GM23338 (cell line): ENCODE measurements at regions not wholly inside any gene's neighbourhood (a gene's known extent, or its start where the extent isn't known, plus 50 kb on each side); places are given as distances from the start of the nearest gene placed in this dataset.

Experiments
- ATAC-seq: fragments of 200-7000 bp; cut with Tn5 transposase; 3 replicates; pipeline ENCODE4 v1.9.1; 2020
- DNase-seq: peaks from one replicate; pipeline ENCODE4 v3.0.0-alpha.2; 2015; ENCODE audit warnings: low spot score
- H2AFZ ChIP-seq: fragments of 200-600 bp; sonication (generic); 2 replicates; pipeline ENCODE4 v1.8.0; 2016; ENCODE audit warnings: antibody characterized with exemption, mild to moderate bottlenecking, moderate library complexity
- H3F3A ChIP-seq: fragments of 200-600 bp; sonication (generic); replicated peaks from 2 replicates; pipeline ENCODE4 v1.8.0; 2017; ENCODE audit warnings: antibody characterized with exemption, mixed run types, low read depth
- H3K27ac ChIP-seq: fragments of 200-600 bp; sonication (generic); 2 replicates; pipeline ENCODE4 v1.6.1; 2016; ENCODE audit warnings: low read depth
- H3K27me3 ChIP-seq: fragments of 200-600 bp; sonication (generic); 2 replicates; pipeline ENCODE4 v1.8.0; 2016; ENCODE audit warnings: mild to moderate bottlenecking, mixed run types, moderate library complexity; ENCODE audit not compliant: insufficient read depth
- H3K36me3 ChIP-seq: fragments of 200-600 bp; sonication (generic); 2 replicates; pipeline ENCODE4 v1.8.0; 2016; ENCODE audit warnings: mild to moderate bottlenecking; ENCODE audit not compliant: insufficient read depth
- H3K4me1 ChIP-seq: fragments of 200-600 bp; sonication (generic); 2 replicates; pipeline ENCODE4 v1.8.0; 2016; ENCODE audit warnings: mild to moderate bottlenecking, moderate library complexity; ENCODE audit not compliant: insufficient read depth
- H3K4me2 ChIP-seq: fragments of 200-600 bp; sonication (generic); 2 replicates; pipeline ENCODE4 v1.7.1; 2017; ENCODE audit warnings: mixed run types
- H3K4me3 ChIP-seq: fragments of 200-600 bp; sonication (generic); 2 replicates; pipeline ENCODE4 v1.6.1; 2016; ENCODE audit warnings: mixed run types
- H3K79me2 ChIP-seq: fragments of 200-600 bp; sonication (generic); replicated peaks from 2 replicates; pipeline ENCODE4 v1.8.0; 2017; ENCODE audit warnings: mild to moderate bottlenecking; ENCODE audit not compliant: insufficient read depth
- H3K9me2 ChIP-seq: fragments of 200-600 bp; sonication (generic); 2 replicates; pipeline ENCODE4 v1.8.0; 2017; ENCODE audit not compliant: insufficient read depth
- H4K20me1 ChIP-seq: fragments of 200-600 bp; sonication (generic); replicated peaks from 2 replicates; pipeline ENCODE4 v1.8.0; 2017; ENCODE audit warnings: mild to moderate bottlenecking; ENCODE audit not compliant: insufficient read depth
- H3K27ac Mint-ChIP-seq: 2 replicates; pipeline ENCODE4 v1.8.0; 2020; ENCODE audit warnings: inconsistent platforms, mild to moderate bottlenecking, moderate library complexity, mixed read lengths
- H3K27me3 Mint-ChIP-seq: 3 replicates; pipeline ENCODE4 v1.8.0; 2022; ENCODE audit warnings: low read depth, mild to moderate bottlenecking, moderate library complexity, mixed read lengths, inconsistent platforms; ENCODE audit not compliant: insufficient read depth, poor library complexity
- H3K36me3 Mint-ChIP-seq: 3 replicates; pipeline ENCODE4 v1.8.0; 2021; ENCODE audit warnings: low read depth, mild to moderate bottlenecking, inconsistent platforms, moderate library complexity, mixed read lengths
- H3K4me1 Mint-ChIP-seq: 3 replicates; pipeline ENCODE4 v1.8.0; 2020; ENCODE audit warnings: mild to moderate bottlenecking, inconsistent platforms, mixed read lengths
- H3K4me3 Mint-ChIP-seq: 3 replicates; pipeline ENCODE4 v1.8.0; 2021; ENCODE audit warnings: moderate library complexity, mild to moderate bottlenecking, inconsistent platforms, mixed read lengths
- H3K9me3 Mint-ChIP-seq: 3 replicates; pipeline ENCODE4 v1.8.0; 2020; ENCODE audit warnings: moderate library complexity, mild to moderate bottlenecking, inconsistent platforms, mixed read lengths
- CREB1 ChIP-seq: fragments of 250-450 bp; sonication (Bioruptor Pico); IDR thresholded peaks from 2 replicates; pipeline ENCODE4 v1.5.0; 2020; ENCODE audit warnings: low read depth, mild to moderate bottlenecking, moderate library complexity
- ETS1 ChIP-seq: IDR thresholded peaks from 2 replicates; pipeline ENCODE4 v1.6.1; 2016; ENCODE audit warnings: antibody characterized with exemption
- EZH2 ChIP-seq: fragments of 200-600 bp; sonication (generic); IDR thresholded peaks from one replicate; pipeline ENCODE4 v1.8.0; 2017; ENCODE audit warnings: antibody characterized with exemption, mild to moderate bottlenecking, low read depth; ENCODE audit not compliant: unreplicated experiment
- EZH2phosphoT487 ChIP-seq: fragments of 200-600 bp; sonication (generic); IDR thresholded peaks from one replicate; pipeline ENCODE4 v1.8.1; 2018; ENCODE audit warnings: antibody characterized with exemption; ENCODE audit not compliant: unreplicated experiment
- JUNB ChIP-seq: IDR thresholded peaks from one replicate; pipeline ENCODE4 v1.6.1; 2016; ENCODE audit warnings: antibody characterized with exemption; ENCODE audit not compliant: unreplicated experiment
- NANOG ChIP-seq: IDR thresholded peaks from 2 replicates; pipeline ENCODE4 v1.6.1; 2016; ENCODE audit warnings: antibody characterized with exemption, borderline replicate concordance
- POLR2AphosphoS5 ChIP-seq: IDR thresholded peaks from 2 replicates; pipeline ENCODE4 v1.6.1; 2016; ENCODE audit warnings: antibody characterized with exemption, low read depth
- STAT1 ChIP-seq: IDR thresholded peaks from one replicate; pipeline ENCODE4 v1.6.1; 2016; ENCODE audit warnings: antibody characterized with exemption; ENCODE audit not compliant: unreplicated experiment
- ZNF114 ChIP-seq: fragments of 250-450 bp; sonication (Bioruptor Pico); IDR thresholded peaks from 2 replicates; pipeline ENCODE4 v1.5.0; 2020; ENCODE audit warnings: mild to moderate bottlenecking, moderate library complexity
- ZNF331 ChIP-seq: fragments of 250-450 bp; sonication (Bioruptor Pico); IDR thresholded peaks from 2 replicates; pipeline ENCODE4 v1.5.0; 2020; ENCODE audit warnings: low read depth, mild to moderate bottlenecking, moderate library complexity
- ZNF462 ChIP-seq: fragments of 250-450 bp; sonication (Bioruptor Pico); IDR thresholded peaks from 2 replicates; pipeline ENCODE4 v1.5.0; 2020; ENCODE audit warnings: mild to moderate bottlenecking, moderate library complexity
- TF ChIP-seq, protein P1 (sequence below): IDR thresholded peaks from one replicate; pipeline ENCODE4 v1.6.1; 2018; ENCODE audit warnings: antibody characterized with exemption; ENCODE audit not compliant: unreplicated experiment
- TF ChIP-seq, protein P2 (sequence below), 2 experiments: fragments of 200-600 bp in 1 of 2; sonication (generic) in 1 of 2; conservative IDR thresholded peaks; 2 replicates each; pipeline versions ENCODE4 v1.5.1 to v1.6.1; 2016 to 2017; ENCODE audit warnings: antibody characterized with exemption in 2 of 2, low read depth in 2 of 2, mild to moderate bottlenecking in 2 of 2, moderate library complexity in 1 of 2

GRCh38 chr13:44697058-44697457 lies 120.9 kb upstream of the TSC22D1 start:
- no peak overlapping the region for H3K27ac Mint-ChIP-seq
- no peaks in the 10 kb centered on the region for H3K36me3 Mint-ChIP-seq
- no peak overlapping the region for H3K4me3 Mint-ChIP-seq

More at GRCh38 chr13:44697058-44697457, 120.9 kb upstream of the TSC22D1 start:
- no peaks in the 10 kb centered on the region for H3K79me2 ChIP-seq
- H3K4me2 ChIP-seq = no peak overlapping the region
- no peak for DNase-seq
- H3K4me3 ChIP-seq = no peak overlapping the region
- H3K9me3 Mint-ChIP-seq = no peaks in the 10 kb centered on the region
- H3K4me1 Mint-ChIP-seq = no peaks in the 10 kb centered on the region
- no peaks in the 10 kb centered on the region for H3F3A ChIP-seq
- no peak for ATAC-seq
- H3K4me1 ChIP-seq = no peaks in the 10 kb centered on the region
- H3K9me2 ChIP-seq = peaks cover 9% of the 10 kb centered on the region
- H2AFZ ChIP-seq = no peak overlapping the region
- H4K20me1 ChIP-seq = no peaks in the 10 kb centered on the region
- no peaks in the 10 kb centered on the region for H3K27me3 ChIP-seq
- no peaks in the 10 kb centered on the region for H3K27me3 Mint-ChIP-seq
- H3K27ac ChIP-seq = no peak overlapping the region
- TF ChIP-seq ZNF331 (CRISPR knock-in tag) (no peak), JUNB (no peak), POLR2AphosphoS5 (no peak), NANOG (no peak), CREB1 (no peak), ZNF462 (CRISPR knock-in tag) (no peak), EZH2 (no peak), ZNF114 (CRISPR knock-in tag) (no peak), STAT1 (no peak), ETS1 (no peak), EZH2phosphoT487 (no peak)
- TF ChIP-seq, protein P1, sequence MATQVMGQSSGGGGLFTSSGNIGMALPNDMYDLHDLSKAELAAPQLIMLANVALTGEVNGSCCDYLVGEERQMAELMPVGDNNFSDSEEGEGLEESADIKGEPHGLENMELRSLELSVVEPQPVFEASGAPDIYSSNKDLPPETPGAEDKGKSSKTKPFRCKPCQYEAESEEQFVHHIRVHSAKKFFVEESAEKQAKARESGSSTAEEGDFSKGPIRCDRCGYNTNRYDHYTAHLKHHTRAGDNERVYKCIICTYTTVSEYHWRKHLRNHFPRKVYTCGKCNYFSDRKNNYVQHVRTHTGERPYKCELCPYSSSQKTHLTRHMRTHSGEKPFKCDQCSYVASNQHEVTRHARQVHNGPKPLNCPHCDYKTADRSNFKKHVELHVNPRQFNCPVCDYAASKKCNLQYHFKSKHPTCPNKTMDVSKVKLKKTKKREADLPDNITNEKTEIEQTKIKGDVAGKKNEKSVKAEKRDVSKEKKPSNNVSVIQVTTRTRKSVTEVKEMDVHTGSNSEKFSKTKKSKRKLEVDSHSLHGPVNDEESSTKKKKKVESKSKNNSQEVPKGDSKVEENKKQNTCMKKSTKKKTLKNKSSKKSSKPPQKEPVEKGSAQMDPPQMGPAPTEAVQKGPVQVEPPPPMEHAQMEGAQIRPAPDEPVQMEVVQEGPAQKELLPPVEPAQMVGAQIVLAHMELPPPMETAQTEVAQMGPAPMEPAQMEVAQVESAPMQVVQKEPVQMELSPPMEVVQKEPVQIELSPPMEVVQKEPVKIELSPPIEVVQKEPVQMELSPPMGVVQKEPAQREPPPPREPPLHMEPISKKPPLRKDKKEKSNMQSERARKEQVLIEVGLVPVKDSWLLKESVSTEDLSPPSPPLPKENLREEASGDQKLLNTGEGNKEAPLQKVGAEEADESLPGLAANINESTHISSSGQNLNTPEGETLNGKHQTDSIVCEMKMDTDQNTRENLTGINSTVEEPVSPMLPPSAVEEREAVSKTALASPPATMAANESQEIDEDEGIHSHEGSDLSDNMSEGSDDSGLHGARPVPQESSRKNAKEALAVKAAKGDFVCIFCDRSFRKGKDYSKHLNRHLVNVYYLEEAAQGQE = no peak
- TF ChIP-seq, protein P2, sequence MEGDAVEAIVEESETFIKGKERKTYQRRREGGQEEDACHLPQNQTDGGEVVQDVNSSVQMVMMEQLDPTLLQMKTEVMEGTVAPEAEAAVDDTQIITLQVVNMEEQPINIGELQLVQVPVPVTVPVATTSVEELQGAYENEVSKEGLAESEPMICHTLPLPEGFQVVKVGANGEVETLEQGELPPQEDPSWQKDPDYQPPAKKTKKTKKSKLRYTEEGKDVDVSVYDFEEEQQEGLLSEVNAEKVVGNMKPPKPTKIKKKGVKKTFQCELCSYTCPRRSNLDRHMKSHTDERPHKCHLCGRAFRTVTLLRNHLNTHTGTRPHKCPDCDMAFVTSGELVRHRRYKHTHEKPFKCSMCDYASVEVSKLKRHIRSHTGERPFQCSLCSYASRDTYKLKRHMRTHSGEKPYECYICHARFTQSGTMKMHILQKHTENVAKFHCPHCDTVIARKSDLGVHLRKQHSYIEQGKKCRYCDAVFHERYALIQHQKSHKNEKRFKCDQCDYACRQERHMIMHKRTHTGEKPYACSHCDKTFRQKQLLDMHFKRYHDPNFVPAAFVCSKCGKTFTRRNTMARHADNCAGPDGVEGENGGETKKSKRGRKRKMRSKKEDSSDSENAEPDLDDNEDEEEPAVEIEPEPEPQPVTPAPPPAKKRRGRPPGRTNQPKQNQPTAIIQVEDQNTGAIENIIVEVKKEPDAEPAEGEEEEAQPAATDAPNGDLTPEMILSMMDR (conservative IDR thresholded peaks at IDR 0.05; ENCODE audit: low read depth in 2 of 2) = no peak
- H3K36me3 ChIP-seq = no peaks in the 10 kb centered on the region; the same call in 1 of the 2 replicates
